NCI-H1694 (cell line): ENCODE measurements at regions not wholly inside any gene's neighbourhood (a gene's known extent, or its start where the extent isn't known, plus 50 kb on each side); places are given as distances from the start of the nearest gene placed in this dataset.
"Not testable (repeated sequence)": the region's sequence is repeated elsewhere in the genome, so short reads cannot be mapped to it uniquely, and the experiment has no call there.

Source experiments
- DNase-seq: peaks from one replicate; lab custom pipeline; 2025; lab: John Stamatoyannopoulos, UW

GRCh38 chr5:101751105-101751504 lies 545.0 kb downstream of the SLCO4C1 start:
- no peak for DNase-seq

- not testable (repeated sequence) for DNase-seq
These were observed 553.1 kb downstream of the SLCO4C1 start for GRCh38 chr5:101743000-101743399.

- no peak for DNase-seq
These were observed 567.2 kb downstream of the SLCO4C1 start for GRCh38 chr5:101728933-101729332.

- no peak for DNase-seq
These were observed 574.5 kb downstream of the SLCO4C1 start for GRCh38 chr5:101721543-101721942.

- no peak for DNase-seq
These were observed 576.1 kb downstream of the SLCO4C1 start for GRCh38 chr5:101720033-101720432.

GRCh38 chr5:101717721-101718120 lies 578.4 kb downstream of the SLCO4C1 start:
- no peak for DNase-seq

GRCh38 chr5:101716941-101717340 lies 579.1 kb downstream of the SLCO4C1 start:
- DNase-seq = no peak

GRCh38 chr5:101715790-101716189 lies 580.3 kb downstream of the SLCO4C1 start:
- not testable (repeated sequence) for DNase-seq

GRCh38 chr5:101689306-101689705 lies 606.8 kb downstream of the SLCO4C1 start:
- no peak for DNase-seq

- no peak for DNase-seq
These were observed 607.9 kb downstream of the SLCO4C1 start for GRCh38 chr5:101688156-101688555.

- no peak for DNase-seq
These were observed 608.6 kb downstream of the SLCO4C1 start for GRCh38 chr5:101687349-101687985.

GRCh38 chr5:101686536-101687157 lies 609.4 kb downstream of the SLCO4C1 start:
- no peak for DNase-seq

- no peak for DNase-seq
These were observed 616.3 kb downstream of the SLCO4C1 start for GRCh38 chr5:101679816-101680215.

- peak; percentile 77 for DNase-seq
These were observed 617.4 kb downstream of the SLCO4C1 start for GRCh38 chr5:101678481-101679193.

GRCh38 chr5:101677961-101678360 lies 618.1 kb downstream of the SLCO4C1 start:
- no peak for DNase-seq

GRCh38 chr5:101676646-101677045 lies 619.4 kb downstream of the SLCO4C1 start:
- no peak for DNase-seq

- peak; percentile 71 for DNase-seq
These were observed 620.4 kb downstream of the SLCO4C1 start for GRCh38 chr5:101675510-101676219.

- no peak for DNase-seq
These were observed 623.0 kb downstream of the SLCO4C1 start for GRCh38 chr5:101673120-101673519.

- no peak for DNase-seq
These were observed 631.9 kb downstream of the SLCO4C1 start for GRCh38 chr5:101664071-101664791.

- DNase-seq = no peak
These were observed 632.5 kb downstream of the SLCO4C1 start for GRCh38 chr5:101663543-101663942.

GRCh38 chr5:101662263-101662662 lies 633.8 kb downstream of the SLCO4C1 start:
- DNase-seq = no peak

GRCh38 chr5:101658433-101658832 lies 637.7 kb downstream of the SLCO4C1 start:
- DNase-seq = no peak
